Peyer's patch (tissue), 4 donors: ENCODE measurements at regions not wholly inside any gene's neighbourhood (a gene's known extent, or its start where the extent isn't known, plus 50 kb on each side); places are given as distances from the start of the nearest gene placed in this dataset.

ENCODE experiments used
- CTCF ChIP-seq, 6 experiments: fragments of 450-650 bp in 4 of 6; fragments of 200-600 bp in 2 of 6; sonication (generic) in 1 of 6; IDR thresholded peaks; one replicate each; pipeline ENCODE4 v1.5.1; 2017 to 2019; ENCODE audit warnings: antibody characterized with exemption in 6 of 6, mild to moderate bottlenecking in 3 of 6, moderate library complexity in 1 of 6
- POLR2A ChIP-seq, 2 donors: fragments of 450-650 bp; IDR thresholded peaks; one replicate each; pipeline ENCODE4 v1.5.1; 2017; ENCODE audit warnings: antibody characterized with exemption in 2 of 2, mild to moderate bottlenecking in 2 of 2, moderate library complexity in 2 of 2

- TF ChIP-seq CTCF (IDR thresholded peaks at IDR 0.05) (no peak), POLR2A (IDR thresholded peaks at IDR 0.05) (no peak)
Observed at GRCh38 chr9:18018221-18018620, 439.4 kb downstream of the SH3GL2 start.
